Common myeloid progenitor, CD34-positive (primary cell): ENCODE measurements at regions not wholly inside any gene's neighbourhood (a gene's known extent, or its start where the extent isn't known, plus 50 kb on each side); places are given as distances from the start of the nearest gene placed in this dataset.

ENCODE experiments used
- CTCF ChIA-PET: fragments of 350-600 bp; sonication (Branson Sonifier 250); formaldehyde crosslinking; loops from one replicate; lab custom pipeline; 2021; ENCODE audit warnings: antibody characterized with exemption; lab: Charles Lee
- POLR2A ChIA-PET: fragments of 350-600 bp; sonication (Branson Sonifier 250); formaldehyde crosslinking; loops from one replicate; lab custom pipeline; 2021; ENCODE audit warnings: antibody characterized with exemption; lab: Charles Lee
- DNase-seq, 3 donors: peaks; one replicate each; pipeline versions ENCODE4 v3.0.0 to v3.0.0-alpha.2; 2013
- H3K27ac ChIP-seq, 2 experiments: 1 replicate in 1 of 2; 2 replicates in 1 of 2; pipeline ENCODE4 v1.7.0; 2013; ENCODE audit warnings: inconsistent platforms in 2 of 2, low read length in 2 of 2, mild to moderate bottlenecking in 2 of 2, low read depth in 1 of 2, moderate library complexity in 1 of 2; ENCODE audit not compliant: severe bottlenecking in 2 of 2, insufficient read depth in 1 of 2, poor library complexity in 1 of 2
- H3K27me3 ChIP-seq, 5 experiments: replicated peaks in 2 of 5; 1 replicate in 3 of 5; 2 replicates in 2 of 5; pipeline versions ENCODE4 v1.6.1 to v1.7.0; 2013; ENCODE audit warnings: low read length in 4 of 5, mild to moderate bottlenecking in 2 of 5, moderate library complexity in 2 of 5, inconsistent platforms in 1 of 5; ENCODE audit not compliant: insufficient read depth in 5 of 5, control insufficient read depth in 4 of 5
- H3K36me3 ChIP-seq, 4 experiments: 1 replicate in 2 of 4; 2 replicates in 2 of 4; pipeline versions ENCODE4 v1.6.1 to v1.7.0; 2013; ENCODE audit warnings: low read length in 3 of 4, control low read depth in 1 of 4, mild to moderate bottlenecking in 1 of 4; ENCODE audit not compliant: control insufficient read depth in 4 of 4, insufficient read depth in 4 of 4
- H3K4me1 ChIP-seq, 4 experiments: 1 replicate in 3 of 4; 2 replicates in 1 of 4; pipeline versions ENCODE4 v1.6.1 to v1.7.1; 2013; ENCODE audit warnings: low read length in 3 of 4, mild to moderate bottlenecking in 3 of 4, control low read depth in 1 of 4, inconsistent platforms in 1 of 4, moderate library complexity in 1 of 4; ENCODE audit not compliant: control insufficient read depth in 4 of 4, insufficient read depth in 4 of 4; ENCODE audit errors: control extremely low read depth in 1 of 4
- H3K4me3 ChIP-seq, 7 experiments: 1 replicate in 4 of 7; 2 replicates in 3 of 7; pipeline versions ENCODE4 v1.5.1 to v1.7.0; 2013; ENCODE audit warnings: mild to moderate bottlenecking in 7 of 7, low read length in 6 of 7, moderate library complexity in 6 of 7, inconsistent platforms in 2 of 7, low read depth in 2 of 7, control low read depth in 1 of 7; ENCODE audit not compliant: insufficient read depth in 4 of 7, control insufficient read depth in 1 of 7; ENCODE audit errors: extremely low read depth in 1 of 7
- H3K9me3 ChIP-seq, 5 experiments: 1 replicate in 4 of 5; 2 replicates in 1 of 5; pipeline versions ENCODE4 v1.6.1 to v1.7.1; 2013; ENCODE audit warnings: low read length in 4 of 5, mild to moderate bottlenecking in 2 of 5, inconsistent platforms in 1 of 5, low read depth in 1 of 5, moderate library complexity in 1 of 5; ENCODE audit not compliant: control insufficient read depth in 4 of 5, insufficient read depth in 2 of 5; ENCODE audit errors: control extremely low read depth in 1 of 5
- WGBS: methylation state at CpG from one replicate; pipeline ENCODE4 v1.1.5; 2013; ENCODE audit not compliant: insufficient coverage; 5-methylcytosine and 5-hydroxymethylcytosine counted together

GRCh38 chr14:56888274-56888673, 78.0 kb upstream of the OTX2 start:
- 72% methylated on average over 2 of the region's 3 CpGs for WGBS
- Histone ChIP-seq H3K36me3 (no peaks in the 10 kb centered on the region), H3K9me3 (no peaks in the 10 kb centered on the region), H3K4me1 (no peaks in the 10 kb centered on the region), H3K4me3 (no peak overlapping the region), H3K27me3 (peaks cover 5 to 20% (median 9%) of the 10 kb centered on the region in 5 experiments), H3K27ac (no peak overlapping the region)
- DNase-seq: no peak
- ChIA-PET POLR2A (no interaction called here), CTCF (no interaction called here)

GRCh38 chr14:56887216-56887615, 76.9 kb upstream of the OTX2 start:
- CTCF ChIA-PET: no interaction called here
- H3K27me3 ChIP-seq: peaks cover 0 to 15% (median 5%) of the 10 kb centered on the region in 5 experiments
- H3K4me3 ChIP-seq: no peak overlapping the region
- no peak for DNase-seq
- H3K4me1 ChIP-seq: no peaks in the 10 kb centered on the region
- no peak overlapping the region for H3K27ac ChIP-seq
- POLR2A ChIA-PET: no interaction called here
- H3K9me3 ChIP-seq: no peaks in the 10 kb centered on the region
- 50% methylated on average over 2 of the region's 2 CpGs for WGBS
- H3K36me3 ChIP-seq: no peaks in the 10 kb centered on the region

- no peak for DNase-seq
- no peaks in the 10 kb centered on the region for H3K9me3 ChIP-seq
- H3K27ac ChIP-seq: no peak overlapping the region
- H3K4me3 ChIP-seq: no peak overlapping the region
- WGBS: 88% methylated on average over 6 of the region's 6 CpGs
- no peaks in the 10 kb centered on the region for H3K36me3 ChIP-seq
- peaks cover 0 to 15% (median 5%) of the 10 kb centered on the region in 5 experiments for H3K27me3 ChIP-seq
- ChIA-PET POLR2A (no interaction called here), CTCF (no interaction called here)
- no peaks in the 10 kb centered on the region for H3K4me1 ChIP-seq
These were observed 76.3 kb upstream of the OTX2 start for GRCh38 chr14:56886471-56887062.

- no peaks in the 10 kb centered on the region for H3K4me1 ChIP-seq
- WGBS: 100% methylated on average over 1 of the region's 2 CpGs
- no peaks in the 10 kb centered on the region for H3K36me3 ChIP-seq
- peaks cover 0 to 12% (median 5%) of the 10 kb centered on the region in 5 experiments for H3K27me3 ChIP-seq
- H3K9me3 ChIP-seq: no peaks in the 10 kb centered on the region
- ChIA-PET CTCF (no interaction called here), POLR2A (no interaction called here)
- DNase-seq: no peak
- no peak overlapping the region for H3K27ac ChIP-seq
- no peak overlapping the region for H3K4me3 ChIP-seq
These were observed 75.5 kb upstream of the OTX2 start for GRCh38 chr14:56885825-56886224.

- POLR2A ChIA-PET: no interaction called here
- Histone ChIP-seq H3K4me1 (no peaks in the 10 kb centered on the region), H3K9me3 (no peaks in the 10 kb centered on the region), H3K36me3 (no peaks in the 10 kb centered on the region), H3K27ac (no peak overlapping the region), H3K27me3 (peaks cover 0 to 12% (median 4%) of the 10 kb centered on the region in 5 experiments), H3K4me3 (no peak overlapping the region)
- 56% methylated on average over 5 of the region's 6 CpGs for whole genome bisulfite sequencing
- no peak for DNase-seq
- CTCF ChIA-PET: no interaction called here
These were observed 74.3 kb upstream of the OTX2 start for GRCh38 chr14:56884617-56885016.

GRCh38 chr14:56881181-56881580, 70.9 kb upstream of the OTX2 start:
- H3K27me3 ChIP-seq: peaks cover 0 to 2% (median 0%) of the 10 kb centered on the region in 5 experiments
- H3K4me3 ChIP-seq: no peak overlapping the region
- H3K4me1 ChIP-seq: no peaks in the 10 kb centered on the region
- no peaks in the 10 kb centered on the region for H3K9me3 ChIP-seq
- no peak for DNase-seq
- 100% methylated on average over 1 of the region's 3 CpGs for WGBS
- ChIA-PET CTCF (no interaction called here), POLR2A (no interaction called here)
- no peak overlapping the region for H3K27ac ChIP-seq
- no peaks in the 10 kb centered on the region for H3K36me3 ChIP-seq

- WGBS: 100% methylated on average over 2 of the region's 2 CpGs
- ChIA-PET POLR2A (no interaction called here), CTCF (no interaction called here)
- Histone ChIP-seq H3K36me3 (no peaks in the 10 kb centered on the region), H3K9me3 (no peaks in the 10 kb centered on the region), H3K27ac (no peak overlapping the region), H3K4me1 (no peaks in the 10 kb centered on the region), H3K27me3 (peaks cover 0 to 2% (median 0%) of the 10 kb centered on the region in 5 experiments), H3K4me3 (no peak overlapping the region)
- DNase-seq: no peak
These were observed 68.5 kb upstream of the OTX2 start for GRCh38 chr14:56878766-56879165.
